ENCODE measurements at regions not wholly inside any gene's neighbourhood (a gene's known extent, or its start where the extent isn't known, plus 50 kb on each side); places are given as distances from the start of the nearest gene placed in this dataset.

DNA sequence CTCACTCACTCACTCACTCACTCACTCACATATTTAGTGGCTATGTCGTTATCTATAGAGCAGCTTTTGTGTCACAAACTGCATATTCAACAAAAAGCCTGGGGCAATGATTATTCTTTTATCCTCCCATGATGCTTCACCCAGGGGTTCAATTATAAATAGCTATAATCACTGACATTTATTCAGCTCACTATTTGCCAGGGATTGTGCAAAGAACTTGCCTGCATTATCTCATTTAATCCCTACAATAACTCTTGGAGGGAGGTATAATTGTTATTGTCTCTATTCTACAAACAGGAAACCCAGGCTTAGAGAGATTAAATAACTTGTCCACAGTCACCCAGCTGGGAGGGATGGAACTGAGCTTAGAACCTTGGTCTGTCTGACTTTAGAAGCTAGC lies 298.0 kb upstream of the MSX2 start:
- Mint-ChIP-seq H3K4me3 (no peak overlapping the region), H3K4me1 (ENCODE audit: unreplicated experiment) (peaks cover 40% of the 10 kb centered on the region), H3K27me3 (peaks cover 9% of the 10 kb centered on the region), H3K36me3 (no peaks in the 10 kb centered on the region), H3K9me3 (peaks cover 4% of the 10 kb centered on the region), H3K27ac (no peak overlapping the region)
- TF ChIP-seq, protein P1, sequence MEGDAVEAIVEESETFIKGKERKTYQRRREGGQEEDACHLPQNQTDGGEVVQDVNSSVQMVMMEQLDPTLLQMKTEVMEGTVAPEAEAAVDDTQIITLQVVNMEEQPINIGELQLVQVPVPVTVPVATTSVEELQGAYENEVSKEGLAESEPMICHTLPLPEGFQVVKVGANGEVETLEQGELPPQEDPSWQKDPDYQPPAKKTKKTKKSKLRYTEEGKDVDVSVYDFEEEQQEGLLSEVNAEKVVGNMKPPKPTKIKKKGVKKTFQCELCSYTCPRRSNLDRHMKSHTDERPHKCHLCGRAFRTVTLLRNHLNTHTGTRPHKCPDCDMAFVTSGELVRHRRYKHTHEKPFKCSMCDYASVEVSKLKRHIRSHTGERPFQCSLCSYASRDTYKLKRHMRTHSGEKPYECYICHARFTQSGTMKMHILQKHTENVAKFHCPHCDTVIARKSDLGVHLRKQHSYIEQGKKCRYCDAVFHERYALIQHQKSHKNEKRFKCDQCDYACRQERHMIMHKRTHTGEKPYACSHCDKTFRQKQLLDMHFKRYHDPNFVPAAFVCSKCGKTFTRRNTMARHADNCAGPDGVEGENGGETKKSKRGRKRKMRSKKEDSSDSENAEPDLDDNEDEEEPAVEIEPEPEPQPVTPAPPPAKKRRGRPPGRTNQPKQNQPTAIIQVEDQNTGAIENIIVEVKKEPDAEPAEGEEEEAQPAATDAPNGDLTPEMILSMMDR (conservative IDR thresholded peaks at IDR 0.05) = no peak
- DNase-seq (ENCODE audit: extremely low spot score, unreplicated experiment) = no peak

DNA sequence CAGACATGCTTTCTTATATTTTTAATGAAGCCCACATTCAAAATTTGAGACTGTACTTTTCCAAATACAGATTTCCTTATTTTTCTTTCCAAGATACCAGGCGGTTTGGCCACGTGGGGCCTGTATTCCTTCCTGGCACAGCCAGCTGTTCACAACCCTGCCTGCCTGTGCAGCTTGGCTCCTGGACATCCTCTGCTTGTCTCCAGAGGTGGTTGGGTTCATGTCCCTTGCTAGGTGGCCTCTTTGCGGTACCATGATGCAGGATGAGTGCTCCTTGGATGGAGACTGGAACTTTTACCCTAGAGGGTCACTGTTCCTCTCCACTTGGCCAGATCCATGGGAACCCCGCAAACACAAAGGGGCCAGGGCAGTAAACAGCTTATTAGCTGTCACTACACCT lies 297.5 kb upstream of the MSX2 start:
- peaks cover 37% of the 10 kb centered on the region for H3K4me1 Mint-ChIP-seq (ENCODE audit: unreplicated experiment)
- peaks cover 7% of the 10 kb centered on the region for H3K27me3 Mint-ChIP-seq
- peaks cover 4% of the 10 kb centered on the region for H3K9me3 Mint-ChIP-seq
- TF ChIP-seq, protein P1 (conservative IDR thresholded peaks at IDR 0.05) = no peak
- H3K27ac Mint-ChIP-seq = no peak overlapping the region
- H3K4me3 Mint-ChIP-seq = no peak overlapping the region
- H3K36me3 Mint-ChIP-seq = no peaks in the 10 kb centered on the region
- no peak for DNase-seq (ENCODE audit: extremely low spot score, unreplicated experiment)

DNA sequence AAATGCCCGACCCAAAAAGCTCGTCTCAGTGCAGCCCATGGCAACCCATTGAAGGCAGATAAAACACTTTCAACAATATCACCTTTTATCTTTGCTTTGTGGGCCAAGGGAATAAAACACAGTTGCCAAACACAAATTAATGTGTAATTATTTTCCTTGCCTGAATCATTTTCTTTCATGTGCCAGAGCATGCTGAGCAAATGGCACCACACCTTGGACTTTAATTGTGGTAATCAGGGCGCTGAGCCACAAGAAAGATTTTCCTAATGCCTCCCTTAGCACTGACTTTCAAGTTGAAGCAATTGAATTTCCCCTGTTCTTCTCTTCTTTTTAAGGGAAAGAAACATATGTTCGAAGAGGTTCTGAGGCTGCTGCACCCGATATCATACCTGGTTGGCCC lies 297.1 kb upstream of the MSX2 start:
- Mint-ChIP-seq H3K36me3 (no peaks in the 10 kb centered on the region), H3K27me3 (peaks cover 7% of the 10 kb centered on the region), H3K4me3 (no peak overlapping the region), H3K27ac (no peak overlapping the region), H3K4me1 (ENCODE audit: unreplicated experiment) (peaks cover 37% of the 10 kb centered on the region), H3K9me3 (peaks cover 4% of the 10 kb centered on the region)
- TF ChIP-seq, protein P1 (conservative IDR thresholded peaks at IDR 0.05) = no peak
- no peak for DNase-seq (ENCODE audit: extremely low spot score, unreplicated experiment)

DNA sequence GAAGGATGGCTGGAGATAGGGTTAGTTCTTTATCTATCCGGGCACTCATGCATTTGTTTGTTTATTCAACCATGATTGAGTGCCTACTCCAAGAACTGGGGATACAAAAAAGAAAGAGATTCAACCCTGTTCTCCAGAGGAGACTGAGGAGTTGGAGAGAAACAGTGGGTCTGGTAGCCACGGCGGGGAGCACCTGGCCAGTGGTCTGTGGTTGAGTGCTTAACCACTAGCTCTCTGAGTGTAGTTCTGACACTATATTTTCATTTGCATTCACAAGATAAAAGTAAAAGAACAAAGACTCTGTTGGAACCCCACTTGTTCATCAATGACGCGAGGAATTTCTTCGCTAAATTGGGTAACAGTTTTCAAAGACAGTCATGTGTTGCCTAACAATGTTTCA lies 295.5 kb upstream of the MSX2 start:
- DNase-seq (ENCODE audit: extremely low spot score, unreplicated experiment) = no peak
- Mint-ChIP-seq H3K4me3 (no peak overlapping the region), H3K4me1 (ENCODE audit: unreplicated experiment) (peaks cover 33% of the 10 kb centered on the region), H3K36me3 (no peaks in the 10 kb centered on the region), H3K27me3 (peaks cover 7% of the 10 kb centered on the region), H3K9me3 (peaks cover 4% of the 10 kb centered on the region), H3K27ac (no peak overlapping the region)
- TF ChIP-seq, protein P1 (conservative IDR thresholded peaks at IDR 0.05) = no peak

DNA sequence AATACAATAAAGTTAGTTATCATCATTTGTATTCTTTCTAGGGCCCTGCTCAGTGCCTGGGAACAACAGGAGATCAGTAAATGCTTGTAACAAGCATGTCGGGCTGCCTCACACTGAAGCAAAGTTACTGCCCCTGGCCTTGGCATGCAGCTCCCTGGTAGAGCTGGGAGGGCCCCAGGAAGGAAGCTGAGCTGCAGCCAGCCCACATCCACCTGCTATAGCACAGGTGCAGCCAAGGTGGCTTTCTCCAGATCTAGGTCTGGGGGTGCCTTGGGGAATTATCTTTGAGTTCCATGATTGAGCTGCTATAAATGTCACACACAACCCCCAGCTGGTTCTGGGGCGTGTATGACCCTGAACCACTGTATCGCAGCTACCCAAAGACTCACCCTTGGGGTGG lies 293.4 kb upstream of the MSX2 start:
- peaks cover 7% of the 10 kb centered on the region for H3K27me3 Mint-ChIP-seq
- no peak overlapping the region for H3K27ac Mint-ChIP-seq

More for the DNA sequence above, 293.4 kb upstream of the MSX2 start:
- TF ChIP-seq, protein P1 (conservative IDR thresholded peaks at IDR 0.05) = no peak
- Mint-ChIP-seq H3K4me1 (ENCODE audit: unreplicated experiment) (peaks cover 21% of the 10 kb centered on the region), H3K36me3 (no peaks in the 10 kb centered on the region), H3K4me3 (no peak overlapping the region), H3K9me3 (peaks cover 8% of the 10 kb centered on the region)
- no peak for DNase-seq (ENCODE audit: extremely low spot score, unreplicated experiment)
